Endothelial cell of umbilical vein (primary cell): ENCODE measurements at regions not wholly inside any gene's neighbourhood (a gene's known extent, or its start where the extent isn't known, plus 50 kb on each side); places are given as distances from the start of the nearest gene placed in this dataset.

Source experiments
- BruUV-seq: library from RNA; stranded (reverse); fragments of 400-500 nt; replicated peaks from 2 replicates; lab custom pipeline; 2021; lab: Mats Ljungman, UMichigan
- CTCF ChIA-PET: fragments of 300-600, 350-600 bp; sonication (Branson Sonifier 250); formaldehyde crosslinking; loops from one replicate; lab custom pipeline; 2021; ENCODE audit warnings: antibody characterized with exemption, inconsistent platforms; lab: Charles Lee
- POLR2A ChIA-PET: fragments of 300-600, 350-600 bp; sonication (Branson Sonifier 250); formaldehyde crosslinking; loops from one replicate; lab custom pipeline; 2021; ENCODE audit warnings: antibody characterized with exemption, inconsistent platforms; lab: Charles Lee
- DNase-seq: peaks from one replicate; pipeline ENCODE4 v3.0.0-alpha.2; 2011; ENCODE audit warnings: low read depth, low spot score
- FAIRE-seq: peaks from 2 replicates; lab custom pipeline; 2011; peaks lifted over from hg19 to GRCh38; lab: Jason Lieb, UNC
- H2AFZ ChIP-seq: 2 replicates; pipeline ENCODE4 v1.6.0; 2012; ENCODE audit warnings: low read depth, low read length, control low read depth, inconsistent platforms
- H3K27ac ChIP-seq: 2 replicates; pipeline ENCODE4 v1.5.1; 2011; ENCODE audit warnings: low read depth, mild to moderate bottlenecking, control low read depth, low read length, moderate library complexity; ENCODE audit not compliant: insufficient read depth
- H3K27me3 ChIP-seq, 2 experiments: 2 replicates each; pipeline versions ENCODE4 v1.6.0 to v1.6.1; 2011; ENCODE audit warnings: low read length in 2 of 2, mixed read lengths in 1 of 2; ENCODE audit not compliant: control insufficient read depth in 2 of 2, insufficient read depth in 2 of 2
- H3K36me3 ChIP-seq, 2 experiments: 2 replicates in 1 of 2; 3 replicates in 1 of 2; pipeline ENCODE4 v1.5.1; 2011; ENCODE audit warnings: low read length in 2 of 2, mild to moderate bottlenecking in 1 of 2, moderate library complexity in 1 of 2; ENCODE audit not compliant: control insufficient read depth in 2 of 2, insufficient read depth in 2 of 2; ENCODE audit errors: extremely low read depth in 1 of 2
- H3K4me1 ChIP-seq: 3 replicates; pipeline ENCODE4 v1.5.1; 2011; ENCODE audit warnings: mild to moderate bottlenecking, low read length; ENCODE audit not compliant: control insufficient read depth, insufficient read depth; ENCODE audit errors: extremely low read depth
- H3K4me2 ChIP-seq: 2 replicates; pipeline ENCODE4 v1.6.1; 2011; ENCODE audit warnings: low read length, control low read depth, mixed read lengths; ENCODE audit not compliant: insufficient read depth
- H3K4me3 ChIP-seq, 3 experiments: fragments of 200-600 bp in 1 of 3; sonication (generic), shearing (Covaris generic) in 1 of 3; replicated peaks in 1 of 3; 2 replicates each; pipeline ENCODE4 v1.5.1; 2011 to 2016; ENCODE audit warnings: control low read depth in 3 of 3, low read length in 3 of 3, mild to moderate bottlenecking in 2 of 3, inconsistent platforms in 1 of 3, low read depth in 1 of 3, moderate library complexity in 1 of 3; ENCODE audit not compliant: insufficient read depth in 1 of 3
- H3K79me2 ChIP-seq: 2 replicates; pipeline ENCODE4 v1.6.0; 2012; ENCODE audit warnings: low read length, inconsistent platforms; ENCODE audit not compliant: control insufficient read depth, insufficient read depth
- H3K9ac ChIP-seq: replicated peaks from 2 replicates; pipeline ENCODE3; 2011; ENCODE audit warnings: low read length, control low read depth; ENCODE audit not compliant: insufficient read depth; ENCODE audit errors: extremely low read depth
- H3K9me1 ChIP-seq: replicated peaks from 3 replicates; pipeline ENCODE4 v1.6.0; 2011; ENCODE audit warnings: mild to moderate bottlenecking, low read length; ENCODE audit not compliant: control insufficient read depth, insufficient read depth; ENCODE audit errors: extremely low read depth
- H3K9me3 ChIP-seq: replicated peaks from 2 replicates; pipeline ENCODE4 v1.5.1; 2012; ENCODE audit warnings: low read length, inconsistent platforms; ENCODE audit not compliant: control insufficient read depth, insufficient read depth
- H4K20me1 ChIP-seq: replicated peaks from 2 replicates; pipeline ENCODE3; 2011; ENCODE audit warnings: mild to moderate bottlenecking, low read length; ENCODE audit not compliant: control insufficient read depth, insufficient read depth; ENCODE audit errors: extremely low read depth
- CTCF ChIP-seq, 2 donors: IDR thresholded peaks; 1 replicate in 1 of 2; 2 replicates in 1 of 2; pipeline ENCODE4 v1.5.1; 2011; ENCODE audit warnings: low read length in 2 of 2, mild to moderate bottlenecking in 2 of 2, moderate library complexity in 2 of 2, control low read depth in 1 of 2, inconsistent platforms in 1 of 2, low read depth in 1 of 2; ENCODE audit not compliant: insufficient read depth in 1 of 2; ENCODE audit errors: extremely low read depth in 1 of 2
- EZH2 ChIP-seq: IDR thresholded peaks from 2 replicates; pipeline ENCODE4 v1.6.1; 2012; ENCODE audit warnings: borderline replicate concordance, low read depth, mild to moderate bottlenecking, moderate library complexity, low read length, inconsistent platforms; ENCODE audit not compliant: severe bottlenecking
- FOS ChIP-seq: IDR thresholded peaks from 2 replicates; pipeline ENCODE4 v1.6.1; 2011; ENCODE audit warnings: mild to moderate bottlenecking, low read length, moderate library complexity, borderline replicate concordance; ENCODE audit not compliant: insufficient read depth
- GATA2 ChIP-seq: IDR thresholded peaks from 2 replicates; pipeline ENCODE4 v1.7.0; 2011; ENCODE audit warnings: low read depth, mild to moderate bottlenecking, moderate library complexity, mixed read lengths, low read length; ENCODE audit not compliant: insufficient read length, insufficient read depth
- JUN ChIP-seq: IDR thresholded peaks from 2 replicates; pipeline ENCODE4 v1.6.1; 2011; ENCODE audit warnings: borderline replicate concordance, low read depth; ENCODE audit not compliant: insufficient read length, insufficient read depth
- MAX ChIP-seq: IDR thresholded peaks from 2 replicates; pipeline ENCODE4 v1.6.1; 2011; ENCODE audit not compliant: insufficient read depth, insufficient read length
- MYC ChIP-seq: IDR thresholded peaks from one replicate; pipeline ENCODE4 v1.6.1; 2011; ENCODE audit warnings: mild to moderate bottlenecking, low read depth, low read length
- POLR2A ChIP-seq: IDR thresholded peaks from 2 replicates; pipeline ENCODE4 v1.6.1; 2012; ENCODE audit warnings: low read depth, mild to moderate bottlenecking, control low read depth, low read length
- POLR2AphosphoS5 ChIP-seq: IDR thresholded peaks from 2 replicates; pipeline ENCODE4 v1.6.1; 2012; ENCODE audit warnings: low read depth, mild to moderate bottlenecking, control low read depth, low read length, moderate library complexity; ENCODE audit not compliant: insufficient read depth
- dilution Hi-C: fragments of 300-500 bp; cut with MboI; formaldehyde crosslinking; loops from one replicate; pipeline ENCODE4 v1.15.0; 2019; ENCODE audit warnings: low sequenced_read_pairs; ENCODE audit not compliant: extremely low pct_ligation_motif_present
- intact Hi-C: fragments of 100-400 bp; cut with micrococcal nuclease; formaldehyde crosslinking; loops from one replicate; pipeline ENCODE4 v1.10.0; 2022

GRCh38 chr2:105587637-105588036, 157.1 kb upstream of the NCK2 start:
- no peaks in the 10 kb centered on the region for H3K9me3 ChIP-seq
- H3K36me3 ChIP-seq = no peaks in the 10 kb centered on the region
- H3K9ac ChIP-seq = no peak overlapping the region
- H3K9me1 ChIP-seq = no peaks in the 10 kb centered on the region
- H3K79me2 ChIP-seq = no peaks in the 10 kb centered on the region
- peaks cover 2 to 3% of the 10 kb centered on the region in 2 experiments for H3K27me3 ChIP-seq
- H2AFZ ChIP-seq = no peak overlapping the region
- no peaks in the 10 kb centered on the region for H3K4me1 ChIP-seq
- dilution Hi-C loops (no loop called here), intact Hi-C loops (no loop called here)
- H4K20me1 ChIP-seq = no peaks in the 10 kb centered on the region
- no TSS peak for BruUV-seq
- CTCF ChIA-PET = no interaction called here
- no peak overlapping the region for H3K4me2 ChIP-seq
- FAIRE-seq (no peak), DNase-seq (no peak)
- TF ChIP-seq CTCF (IDR thresholded peaks at IDR 0.05; ENCODE audit: extremely low read depth in 1 of 2, insufficient read depth in 1 of 2, low read depth in 1 of 2, low read length in 2 of 2) = no peak
- no peak for TF ChIP-seq GATA2
- TF ChIP-seq EZH2 = no peak
- TF ChIP-seq POLR2AphosphoS5 = no peak
- TF ChIP-seq JUN = no peak
- H3K27ac ChIP-seq = no peak overlapping the region
- POLR2A ChIA-PET = no interaction called here
- no peak overlapping the region for H3K4me3 ChIP-seq

GRCh38 chr2:105584435-105585010, 160.2 kb upstream of the NCK2 start:
- CTCF ChIA-PET = no interaction called here
- FAIRE-seq = no peak
- intact Hi-C loops = no loop called here

More at GRCh38 chr2:105584435-105585010, 160.2 kb upstream of the NCK2 start:
- POLR2A ChIA-PET = no interaction called here
- Histone ChIP-seq H2AFZ (no peak overlapping the region), H3K27ac (no peak overlapping the region), H3K79me2 (no peaks in the 10 kb centered on the region), H3K9me1 (no peaks in the 10 kb centered on the region), H3K9ac (no peak overlapping the region), H4K20me1 (no peaks in the 10 kb centered on the region), H3K4me3 (no peak overlapping the region), H3K9me3 (no peaks in the 10 kb centered on the region), H3K36me3 (no peaks in the 10 kb centered on the region), H3K4me2 (no peak overlapping the region), H3K4me1 (no peaks in the 10 kb centered on the region), H3K27me3 (peaks cover 3 to 5% of the 10 kb centered on the region in 2 experiments)
- dilution Hi-C loops = no loop called here
- no peak for DNase-seq
- BruUV-seq = no TSS peak
- TF ChIP-seq CTCF (IDR thresholded peaks at IDR 0.05; ENCODE audit: extremely low read depth in 1 of 2, insufficient read depth in 1 of 2, low read depth in 1 of 2, low read length in 2 of 2) (no peak), FOS (no peak), MYC (no peak), EZH2 (no peak), MAX (no peak), POLR2A (no peak)
